Thyroid gland (tissue), 4 donors: ENCODE measurements at regions not wholly inside any gene's neighbourhood (a gene's known extent, or its start where the extent isn't known, plus 50 kb on each side); places are given as distances from the start of the nearest gene placed in this dataset.

Source experiments
- POLR2A ChIP-seq, 2 donors: fragments of 450-650 bp; IDR thresholded peaks; one replicate each; pipeline ENCODE4 v1.6.1; 2017; ENCODE audit warnings: antibody characterized with exemption in 2 of 2, mild to moderate bottlenecking in 2 of 2, moderate library complexity in 1 of 2
- TF ChIP-seq, protein P1 (sequence below), 6 experiments: fragments of 200-600 bp in 3 of 6; fragments of 450-650 bp in 3 of 6; sonication (generic) in 3 of 6; IDR thresholded peaks; one replicate each; pipeline ENCODE4 v1.5.1; 2016 to 2019; ENCODE audit warnings: antibody characterized with exemption in 6 of 6, mild to moderate bottlenecking in 2 of 6, inconsistent platforms in 1 of 6, moderate library complexity in 1 of 6

DNA sequence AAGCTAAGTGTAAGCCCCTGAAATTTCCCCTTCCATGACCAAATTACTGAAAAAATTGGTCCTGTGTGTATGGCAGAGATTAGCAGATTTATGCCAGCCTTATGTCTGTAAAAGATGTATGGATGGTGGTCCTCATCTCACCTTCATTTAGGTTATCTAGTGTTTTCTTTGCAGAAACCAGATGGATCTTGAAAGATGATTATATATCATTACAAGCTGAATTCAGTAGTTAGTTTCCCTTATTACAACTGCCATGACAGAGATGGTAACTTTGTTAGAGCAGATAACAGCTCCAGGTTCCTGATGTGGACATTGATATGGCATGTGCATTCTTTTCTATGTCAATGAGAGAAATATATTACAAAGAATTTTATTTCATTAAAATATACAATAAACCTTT, 1403.2 kb upstream of the CDH6 start:
- TF ChIP-seq POLR2A (IDR thresholded peaks at IDR 0.05), result no peak
- TF ChIP-seq, protein P1, sequence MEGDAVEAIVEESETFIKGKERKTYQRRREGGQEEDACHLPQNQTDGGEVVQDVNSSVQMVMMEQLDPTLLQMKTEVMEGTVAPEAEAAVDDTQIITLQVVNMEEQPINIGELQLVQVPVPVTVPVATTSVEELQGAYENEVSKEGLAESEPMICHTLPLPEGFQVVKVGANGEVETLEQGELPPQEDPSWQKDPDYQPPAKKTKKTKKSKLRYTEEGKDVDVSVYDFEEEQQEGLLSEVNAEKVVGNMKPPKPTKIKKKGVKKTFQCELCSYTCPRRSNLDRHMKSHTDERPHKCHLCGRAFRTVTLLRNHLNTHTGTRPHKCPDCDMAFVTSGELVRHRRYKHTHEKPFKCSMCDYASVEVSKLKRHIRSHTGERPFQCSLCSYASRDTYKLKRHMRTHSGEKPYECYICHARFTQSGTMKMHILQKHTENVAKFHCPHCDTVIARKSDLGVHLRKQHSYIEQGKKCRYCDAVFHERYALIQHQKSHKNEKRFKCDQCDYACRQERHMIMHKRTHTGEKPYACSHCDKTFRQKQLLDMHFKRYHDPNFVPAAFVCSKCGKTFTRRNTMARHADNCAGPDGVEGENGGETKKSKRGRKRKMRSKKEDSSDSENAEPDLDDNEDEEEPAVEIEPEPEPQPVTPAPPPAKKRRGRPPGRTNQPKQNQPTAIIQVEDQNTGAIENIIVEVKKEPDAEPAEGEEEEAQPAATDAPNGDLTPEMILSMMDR (IDR thresholded peaks at IDR 0.05), result no peak
